ENCODE measurements at regions not wholly inside any gene's neighbourhood (a gene's known extent, or its start where the extent isn't known, plus 50 kb on each side); places are given as distances from the start of the nearest gene placed in this dataset.
"Not testable (repeated sequence)": the region's sequence is repeated elsewhere in the genome, so short reads cannot be mapped to it uniquely, and the experiment has no call there.

DNA sequence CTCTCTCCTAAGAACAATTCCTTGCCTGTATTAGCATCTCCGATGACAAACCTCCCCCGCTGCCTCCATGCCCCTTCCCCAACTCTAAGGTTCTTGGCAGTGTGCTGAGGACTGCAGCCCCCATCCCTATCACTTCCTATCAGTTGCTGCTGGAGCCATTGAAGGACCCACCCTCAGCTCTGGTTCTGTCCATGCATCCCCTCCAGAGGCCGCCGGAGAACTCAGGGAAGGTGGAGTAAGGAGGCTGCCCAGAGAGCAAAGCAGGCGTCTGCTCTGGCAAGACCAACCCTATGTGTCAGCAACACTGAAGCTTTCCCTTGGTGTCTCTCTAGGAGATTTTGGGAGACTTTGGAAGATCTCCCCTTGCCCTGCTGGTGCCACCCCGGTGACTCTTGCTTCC, 1139.5 kb downstream of the TBC1D22A start:
- DNase-seq: no peak

DNA sequence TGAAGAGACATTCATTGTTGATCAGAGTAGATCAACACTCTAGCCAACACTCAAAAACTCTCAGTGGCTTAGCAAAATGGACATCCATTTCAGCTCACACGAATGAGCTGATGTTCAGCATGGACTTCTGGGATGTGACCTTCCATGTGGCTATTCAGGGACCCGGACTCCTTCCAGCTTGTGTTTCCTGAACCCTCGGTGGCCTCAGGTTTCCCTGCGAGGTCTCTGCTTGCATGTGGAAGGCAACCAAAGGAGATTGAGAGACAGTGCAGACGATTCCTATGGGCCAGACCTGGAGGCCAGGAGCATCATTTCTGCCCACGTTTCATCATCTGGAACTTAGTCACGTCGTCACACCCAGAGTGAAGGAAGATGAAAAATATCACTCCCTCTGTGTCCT, 1137.4 kb downstream of the TBC1D22A start:
- DNase-seq: no peak

- no peak for DNase-seq
Observed at GRCh38 chr22:47898946-47899345, 1136.5 kb downstream of the TBC1D22A start.

GRCh38 chr22:47891609-47892008, 1129.2 kb downstream of the TBC1D22A start:
- no peak for DNase-seq

DNA sequence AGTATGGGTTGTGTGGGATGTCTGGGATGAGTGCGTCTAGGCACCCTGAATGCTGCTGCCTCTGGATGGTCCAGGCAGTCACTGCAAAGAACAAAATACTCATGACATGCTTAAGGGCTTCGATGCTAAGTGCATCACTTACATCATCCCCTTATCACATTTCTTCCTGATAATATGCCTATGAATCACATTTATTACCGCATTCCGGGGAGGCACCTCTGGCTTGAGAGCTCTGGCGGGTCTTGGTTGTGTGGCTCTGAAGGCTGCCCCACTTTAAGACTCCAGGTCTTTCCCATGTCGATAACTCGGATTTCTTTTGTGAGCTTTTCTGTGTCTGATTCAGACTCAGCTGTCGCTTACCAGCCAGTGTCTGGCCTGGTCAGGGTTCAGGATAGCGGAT, 1126.4 kb downstream of the TBC1D22A start:
- DNase-seq: no peak

GRCh38 chr22:47884775-47885174, 1122.3 kb downstream of the TBC1D22A start:
- no peak for DNase-seq

GRCh38 chr22:47884200-47884599, 1121.8 kb downstream of the TBC1D22A start:
- DNase-seq: no peak

- no peak for DNase-seq
Observed at GRCh38 chr22:47883757-47884156, 1121.3 kb downstream of the TBC1D22A start.

- DNase-seq: no peak
Observed at GRCh38 chr22:47879346-47879745, 1116.9 kb downstream of the TBC1D22A start.

GRCh38 chr22:47878460-47878859, 1116.0 kb downstream of the TBC1D22A start:
- no peak for DNase-seq

GRCh38 chr22:47872761-47873535, 1110.5 kb downstream of the TBC1D22A start:
- DNase-seq: no peak

GRCh38 chr22:47865626-47866025, 1103.2 kb downstream of the TBC1D22A start:
- DNase-seq: no peak

DNA sequence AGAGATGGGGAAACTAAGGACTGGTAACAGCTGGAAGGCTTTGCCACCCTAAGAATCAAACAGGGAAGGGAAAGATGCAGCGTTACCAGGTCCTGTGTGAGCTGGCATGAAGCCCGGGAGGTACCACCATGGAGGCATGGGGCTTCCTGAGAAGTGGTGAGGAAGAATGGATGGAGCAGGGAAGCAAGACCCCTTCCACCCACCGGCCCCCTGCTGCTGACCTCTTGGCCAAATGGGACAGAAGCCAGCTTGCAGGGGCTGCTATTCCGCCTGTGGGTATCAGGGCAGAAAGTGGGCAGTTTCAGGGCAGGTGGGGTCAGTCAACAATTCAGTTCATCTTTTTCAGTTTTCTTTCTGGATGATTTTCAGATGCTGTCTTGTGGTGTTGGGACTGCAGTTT, 1099.9 kb downstream of the TBC1D22A start:
- DNase-seq: no peak

DNA sequence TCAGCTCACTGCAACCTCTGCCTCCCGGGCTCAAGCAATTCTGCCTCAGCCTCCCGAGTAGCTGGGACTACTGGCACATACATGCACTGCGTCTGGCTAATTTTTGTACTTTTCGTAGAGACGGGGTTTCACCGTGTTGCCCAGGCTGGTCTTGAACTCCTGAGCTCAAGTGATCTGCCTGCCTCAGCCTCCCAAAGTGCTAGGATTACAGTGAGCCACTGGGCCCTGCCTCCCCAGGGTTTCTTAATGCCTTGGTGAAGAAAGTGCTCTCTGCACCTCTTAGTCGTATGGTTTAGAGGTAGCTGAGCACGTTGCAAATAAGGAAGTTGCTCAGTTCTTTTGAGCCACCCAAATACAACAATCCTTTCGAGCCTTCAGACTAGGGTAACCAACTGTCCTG, 1098.5 kb downstream of the TBC1D22A start:
- not testable (repeated sequence) for DNase-seq

- no peak for DNase-seq
Observed at GRCh38 chr22:47859881-47860525, 1097.6 kb downstream of the TBC1D22A start.

DNA sequence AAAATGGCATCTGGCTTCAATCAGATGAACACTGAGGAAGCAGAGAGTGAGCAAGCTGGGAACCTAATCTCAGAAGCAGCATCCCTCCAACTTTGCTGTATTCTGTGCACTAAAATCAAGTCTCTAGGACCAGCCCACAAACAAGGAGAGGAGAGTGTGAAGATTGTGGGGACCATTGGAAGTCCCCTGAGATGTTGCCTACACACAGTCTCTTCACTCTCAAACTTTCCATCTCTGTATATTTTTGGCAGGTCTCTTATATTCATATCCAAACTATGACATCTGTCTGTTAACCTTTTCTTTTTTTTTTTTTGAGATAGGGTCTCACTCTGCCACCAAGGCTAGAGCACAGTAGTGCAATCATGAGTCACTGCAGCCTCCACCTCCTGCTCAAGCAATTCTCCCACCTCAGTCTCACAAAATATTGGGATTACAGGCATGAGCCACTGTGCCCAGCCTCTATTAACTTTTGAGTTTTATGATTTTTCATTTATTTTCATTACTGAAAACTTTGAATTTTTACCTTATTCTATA, 1096.4 kb downstream of the TBC1D22A start:
- no peak for DNase-seq

- DNase-seq: no peak
Observed at GRCh38 chr22:47854680-47855079, 1092.2 kb downstream of the TBC1D22A start.

GRCh38 chr22:47854251-47854650, 1091.8 kb downstream of the TBC1D22A start:
- no peak for DNase-seq

GRCh38 chr22:47853750-47854149, 1091.3 kb downstream of the TBC1D22A start:
- DNase-seq: no peak

DNA sequence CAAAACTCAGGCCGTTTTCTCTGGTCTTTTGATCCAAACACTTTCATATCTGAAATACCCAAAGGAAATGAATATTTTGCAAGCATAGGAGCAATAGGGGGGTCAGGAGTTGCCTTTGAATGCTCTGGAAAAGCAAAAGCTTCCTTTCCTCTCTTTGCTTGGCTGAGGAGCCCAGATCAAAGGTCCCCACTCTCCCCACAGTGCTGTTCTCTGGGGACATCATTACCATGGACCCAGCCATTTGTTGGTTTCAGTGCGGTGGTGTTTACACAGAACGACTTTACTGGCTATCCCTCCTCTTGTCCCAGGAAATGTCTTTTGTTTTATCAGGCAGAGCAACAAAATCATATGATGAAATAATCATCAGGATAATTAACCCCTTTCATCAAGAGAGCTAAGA, 1089.1 kb downstream of the TBC1D22A start:
- no peak for DNase-seq

GRCh38 chr22:47850644-47851151, 1088.2 kb downstream of the TBC1D22A start:
- DNase-seq: no peak

GRCh38 chr22:47849576-47849975, 1087.1 kb downstream of the TBC1D22A start:
- DNase-seq: no peak

DNA sequence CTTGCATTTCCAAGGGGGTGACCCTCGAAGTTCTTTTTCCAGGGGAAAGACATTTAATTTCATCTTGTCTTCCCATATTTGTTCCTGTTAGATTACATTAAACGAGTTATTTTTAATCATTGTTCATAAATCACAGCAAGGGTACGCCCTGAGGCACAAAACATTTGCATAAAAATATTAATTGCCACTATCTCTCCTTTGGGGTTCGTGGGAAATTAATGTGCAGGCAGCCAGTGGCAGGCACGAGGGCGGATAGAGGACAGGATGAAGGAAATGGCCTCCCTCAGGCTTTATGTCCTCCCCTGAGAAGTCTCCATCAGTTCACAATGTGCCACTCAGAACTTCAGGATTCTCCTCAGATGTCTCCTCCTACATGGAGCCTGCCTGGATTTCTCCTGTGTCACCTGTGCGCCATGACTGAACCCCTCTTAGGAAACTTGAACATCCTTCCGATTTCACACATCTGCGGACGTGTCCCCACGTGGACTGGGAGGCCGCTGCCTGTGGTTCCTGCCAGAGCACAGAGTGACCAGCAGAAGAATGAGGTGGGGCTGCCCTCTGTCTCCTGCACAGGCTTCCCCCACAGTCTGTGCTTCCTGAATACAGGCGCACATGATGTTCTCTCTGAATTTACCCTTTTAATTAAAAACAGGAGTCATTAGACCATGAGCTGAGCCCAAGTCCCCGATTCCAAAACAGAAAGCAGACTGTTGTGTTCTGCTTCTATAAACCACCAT, 1085.9 kb downstream of the TBC1D22A start:
- no peak for DNase-seq
